ENCODE measurements at regions not wholly inside any gene's neighbourhood (a gene's known extent, or its start where the extent isn't known, plus 50 kb on each side); places are given as distances from the start of the nearest gene placed in this dataset.

GRCh38 chr1:239803781-239804180 lies 287.9 kb upstream of the FMN2 start:
- DNase-seq, result no peak

DNA sequence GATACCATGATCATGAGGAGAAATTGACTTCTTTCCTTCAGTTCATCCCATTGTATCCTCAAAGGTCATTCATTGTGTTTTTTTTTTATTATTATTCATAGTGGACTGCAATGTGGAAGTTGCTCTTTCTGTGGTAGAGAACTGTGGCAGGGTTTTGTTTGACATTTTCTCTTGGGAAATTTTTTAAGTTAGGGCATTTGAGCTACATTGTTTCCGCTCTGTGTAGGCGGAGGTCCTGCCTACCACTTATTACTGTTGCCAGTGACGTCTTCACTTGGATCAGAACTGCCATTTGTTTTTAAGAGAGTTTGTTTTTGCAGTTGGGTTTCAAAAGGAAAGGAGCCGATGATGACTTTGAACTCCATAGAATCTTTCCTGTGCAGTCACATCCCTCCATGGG lies 287.4 kb upstream of the FMN2 start:
- no peak for DNase-seq

DNA sequence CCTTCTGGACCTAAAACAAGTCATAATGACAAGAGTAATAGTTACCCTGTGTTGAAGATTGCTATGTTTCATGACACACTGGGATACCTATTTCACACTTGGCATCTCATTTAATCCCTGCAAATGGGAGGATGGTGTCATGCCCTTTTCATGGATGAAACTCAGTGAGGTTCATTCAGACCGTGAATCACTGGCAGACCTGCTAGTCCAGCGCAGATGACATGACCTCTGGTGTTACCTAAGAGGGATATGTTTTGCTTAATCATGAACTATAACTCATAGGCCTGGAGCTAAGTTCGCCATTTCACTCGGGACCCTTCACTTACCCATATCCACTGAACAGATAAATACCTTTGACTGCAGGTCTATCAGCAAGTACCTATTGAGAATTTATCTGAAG lies 286.6 kb upstream of the FMN2 start:
- no peak for DNase-seq

GRCh38 chr1:239805851-239806772 lies 285.6 kb upstream of the FMN2 start:
- no peak for DNase-seq

DNA sequence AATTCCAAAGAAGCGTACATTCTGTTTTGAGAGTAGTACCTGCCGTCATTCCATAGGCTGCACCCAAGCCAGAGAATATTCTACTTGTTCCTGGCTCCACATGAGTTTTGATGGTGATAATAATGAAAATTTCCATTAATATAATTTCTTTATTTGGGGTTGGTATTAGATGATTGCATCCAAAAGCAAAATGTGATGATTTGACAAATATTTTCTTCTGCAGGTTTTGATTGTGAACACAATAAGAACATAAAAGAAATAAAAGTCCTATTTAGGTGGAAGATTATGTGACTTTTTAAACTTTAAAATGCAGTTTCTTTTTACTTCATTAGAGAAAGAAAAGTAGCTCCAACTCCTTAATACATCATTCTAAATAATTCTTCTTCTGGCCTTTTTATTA lies 284.8 kb upstream of the FMN2 start:
- DNase-seq, result no peak

- no peak for DNase-seq
These were observed 284.3 kb upstream of the FMN2 start for GRCh38 chr1:239807361-239807760.

GRCh38 chr1:239810061-239810481 lies 281.6 kb upstream of the FMN2 start:
- no peak for DNase-seq

DNA sequence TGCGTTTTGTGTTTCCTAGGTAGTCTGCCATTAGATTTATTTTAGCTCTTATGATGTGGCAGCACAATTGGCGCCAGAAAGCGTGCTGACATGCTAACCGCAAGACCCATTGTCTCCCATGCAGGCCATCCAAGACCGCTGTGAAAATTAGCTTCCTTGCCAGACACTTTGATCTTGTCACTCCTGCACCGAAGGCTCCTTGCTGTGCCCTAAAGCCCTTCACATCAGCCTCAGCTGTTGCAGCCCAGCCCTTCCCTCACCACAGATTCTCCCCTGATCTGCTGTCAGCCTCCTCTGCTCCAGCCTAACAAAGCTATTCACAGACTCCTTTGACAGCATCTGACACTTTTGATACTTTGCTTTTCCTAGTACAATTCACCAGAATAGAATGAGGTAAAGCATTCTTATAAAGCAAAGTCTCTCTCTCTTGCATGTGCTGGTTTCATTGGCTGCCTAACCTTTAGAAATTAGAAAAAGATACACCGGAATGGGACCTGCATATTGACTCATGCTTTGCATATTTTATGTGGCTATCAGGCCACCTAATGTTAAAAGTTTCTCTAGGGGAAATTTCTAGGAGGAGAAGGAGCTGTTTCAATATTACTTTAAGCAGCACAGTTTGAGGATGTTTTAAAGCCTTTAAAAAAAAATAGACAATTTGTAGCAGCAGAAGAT lies 280.3 kb upstream of the FMN2 start:
- no peak for DNase-seq

GRCh38 chr1:239812580-239812979 lies 279.1 kb upstream of the FMN2 start:
- DNase-seq, result no peak

DNA sequence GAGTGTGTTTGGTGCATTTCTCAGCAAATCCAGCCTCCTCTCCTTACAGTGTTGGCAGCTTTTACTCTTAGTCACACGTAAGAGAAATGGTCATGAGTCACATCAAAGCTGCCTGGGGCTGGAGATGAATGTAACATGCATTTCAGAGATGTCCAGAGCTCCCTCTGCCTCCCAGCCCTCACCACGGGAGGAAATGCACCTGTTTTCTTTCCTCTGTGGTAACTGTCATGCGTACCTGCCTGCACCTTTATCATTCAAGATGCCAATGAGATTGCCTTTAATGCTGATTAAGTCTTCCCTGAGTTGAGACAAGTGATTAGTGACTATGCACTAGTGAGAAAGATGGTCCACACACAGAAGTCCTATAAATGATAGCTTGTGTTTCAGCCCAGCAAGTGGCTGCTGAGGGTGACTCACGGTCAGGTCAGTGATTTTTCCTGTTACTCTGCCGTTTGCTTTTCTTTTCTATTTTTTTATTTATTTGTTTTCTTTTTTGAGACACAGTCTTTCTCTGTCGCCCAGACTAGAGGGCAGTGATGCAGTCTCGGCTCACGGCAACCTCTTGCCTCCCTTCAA lies 277.3 kb upstream of the FMN2 start:
- no peak for DNase-seq

GRCh38 chr1:239815074-239815473 lies 276.6 kb upstream of the FMN2 start:
- no peak for DNase-seq

DNA sequence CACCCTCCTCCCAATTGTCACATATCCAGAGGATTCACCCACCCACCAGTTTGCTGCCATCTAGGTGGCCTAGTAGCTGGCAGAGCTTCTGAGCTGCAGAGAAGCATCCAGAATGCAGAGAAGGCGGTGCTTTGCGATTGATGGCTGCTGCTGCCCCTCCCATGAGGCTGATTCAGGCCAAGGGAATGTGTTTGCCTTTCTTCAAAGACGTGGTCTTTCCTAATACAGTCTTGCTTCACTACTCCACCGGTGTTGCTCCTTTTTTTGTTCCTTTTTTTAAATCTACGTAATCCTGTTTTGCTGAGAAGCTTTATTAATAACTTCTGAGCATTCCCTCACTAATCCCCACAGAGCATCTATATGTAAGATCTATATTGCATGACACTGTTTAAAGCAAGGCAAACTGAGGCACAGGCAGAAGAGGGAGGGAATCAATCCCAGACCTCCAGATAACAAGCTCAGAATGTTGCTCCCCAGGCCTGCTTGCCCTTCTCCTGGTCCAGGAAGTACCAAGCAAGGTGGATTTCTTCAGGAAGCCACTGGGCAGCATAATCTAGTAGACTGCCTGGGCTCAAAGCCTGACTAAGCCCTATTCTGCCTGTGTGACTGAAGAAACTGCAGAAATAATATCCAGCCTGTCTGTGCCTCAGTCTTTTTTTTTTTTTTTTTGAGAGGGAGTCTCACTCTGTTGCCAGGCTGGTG lies 275.5 kb upstream of the FMN2 start:
- DNase-seq, result no peak

DNA sequence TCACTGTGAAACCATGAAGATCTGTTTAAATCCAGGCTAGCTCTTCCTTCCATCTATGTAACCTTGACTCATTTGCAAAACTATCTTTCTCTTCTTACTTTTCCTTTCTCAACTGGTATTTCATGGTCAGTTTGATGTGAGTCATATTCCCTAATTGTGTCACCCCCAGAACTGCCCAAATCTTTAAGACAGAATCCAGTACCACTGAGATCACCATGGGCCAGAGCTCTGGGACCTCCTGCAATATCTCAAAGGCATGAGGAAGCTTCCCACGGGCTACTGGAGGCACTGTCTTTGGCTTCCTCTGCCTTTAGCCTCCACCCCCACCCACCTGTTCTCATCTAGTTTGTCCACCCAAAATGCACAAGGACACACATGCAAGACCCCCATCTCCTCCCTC lies 274.4 kb upstream of the FMN2 start:
- no peak for DNase-seq

GRCh38 chr1:239817801-239818200 lies 273.9 kb upstream of the FMN2 start:
- no peak for DNase-seq

GRCh38 chr1:239819096-239819495 lies 272.6 kb upstream of the FMN2 start:
- DNase-seq, result no peak

DNA sequence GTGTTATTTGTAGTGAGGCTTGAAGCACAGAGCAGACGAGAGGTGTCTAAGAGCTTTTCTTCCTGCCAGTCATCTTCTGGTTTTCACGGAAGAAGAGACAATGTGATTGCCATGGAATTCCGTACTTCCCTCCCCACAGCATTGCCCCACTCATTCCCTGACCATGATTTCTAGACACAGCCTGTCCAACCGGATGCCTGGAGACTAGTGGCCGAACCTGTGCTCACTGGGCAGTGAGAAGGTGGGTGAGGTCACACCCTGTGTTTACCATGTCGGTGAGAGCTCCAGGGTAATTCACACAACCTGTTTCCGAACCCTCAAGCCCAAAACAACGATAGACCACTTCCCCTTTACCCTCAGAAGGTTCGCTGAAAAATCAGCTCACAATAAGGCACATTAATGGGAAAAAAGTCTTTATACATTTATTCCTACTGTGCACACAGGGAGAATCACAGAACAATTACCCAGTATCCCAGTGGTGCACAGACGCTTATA lies 271.9 kb upstream of the FMN2 start:
- DNase-seq, result no peak

DNA sequence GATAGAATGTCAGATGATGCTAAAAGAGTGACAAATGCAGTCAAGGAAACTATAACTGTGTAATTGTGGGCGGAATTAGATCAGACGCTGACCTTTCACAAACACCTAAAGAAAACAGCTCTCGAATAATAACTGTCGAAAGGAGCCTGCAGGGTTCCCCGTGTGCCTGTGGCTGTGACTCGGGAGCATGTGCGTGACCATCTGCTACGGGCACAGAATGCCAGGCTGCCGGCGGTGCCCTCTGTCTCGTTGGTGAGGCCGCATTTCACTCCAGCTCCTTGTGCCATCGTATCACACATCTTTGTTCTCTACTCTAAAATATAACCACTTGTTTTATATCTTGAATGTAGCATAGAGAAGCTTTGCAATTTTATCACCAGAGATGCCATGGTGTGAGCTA lies 267.8 kb upstream of the FMN2 start:
- no peak for DNase-seq

- DNase-seq, result no peak
These were observed 265.5 kb upstream of the FMN2 start for GRCh38 chr1:239826211-239826610.

GRCh38 chr1:239826736-239827135 lies 264.9 kb upstream of the FMN2 start:
- DNase-seq, result no peak

DNA sequence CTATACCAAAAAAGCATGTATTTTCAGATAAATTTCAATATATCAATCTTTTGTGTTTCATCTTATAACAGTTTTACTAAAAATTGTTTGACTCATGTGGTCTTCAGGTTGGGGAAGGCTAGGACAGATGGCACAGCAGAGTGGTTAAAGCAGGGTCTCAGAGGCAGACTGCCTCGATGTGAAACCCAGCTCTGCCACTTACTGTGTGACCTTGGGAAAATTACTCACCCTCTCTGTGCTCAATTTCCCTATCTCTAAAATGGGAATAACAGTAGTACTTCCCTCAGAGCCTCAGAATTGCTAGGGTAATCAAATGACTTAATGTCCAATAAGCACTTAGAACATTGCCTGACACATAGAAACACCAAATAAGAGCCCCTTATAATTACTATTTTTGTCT lies 262.1 kb upstream of the FMN2 start:
- no peak for DNase-seq

GRCh38 chr1:239831577-239832355 lies 259.9 kb upstream of the FMN2 start:
- no peak for DNase-seq

- DNase-seq, result no peak
These were observed 258.0 kb upstream of the FMN2 start for GRCh38 chr1:239833723-239834122.
